Endothelial cell of umbilical vein (primary cell): ENCODE measurements at regions not wholly inside any gene's neighbourhood (a gene's known extent, or its start where the extent isn't known, plus 50 kb on each side); places are given as distances from the start of the nearest gene placed in this dataset.

Experiments used
- BruUV-seq: library from RNA; stranded (reverse); fragments of 400-500 nt; replicated peaks from 2 replicates; lab custom pipeline; 2021; lab: Mats Ljungman, UMichigan
- CTCF ChIA-PET: fragments of 300-600, 350-600 bp; sonication (Branson Sonifier 250); formaldehyde crosslinking; loops from one replicate; lab custom pipeline; 2021; ENCODE audit warnings: antibody characterized with exemption, inconsistent platforms; lab: Charles Lee
- POLR2A ChIA-PET: fragments of 300-600, 350-600 bp; sonication (Branson Sonifier 250); formaldehyde crosslinking; loops from one replicate; lab custom pipeline; 2021; ENCODE audit warnings: antibody characterized with exemption, inconsistent platforms; lab: Charles Lee
- DNase-seq: peaks from one replicate; pipeline ENCODE4 v3.0.0-alpha.2; 2011; ENCODE audit warnings: low read depth, low spot score
- FAIRE-seq: peaks from 2 replicates; lab custom pipeline; 2011; peaks lifted over from hg19 to GRCh38; lab: Jason Lieb, UNC
- H2AFZ ChIP-seq: 2 replicates; pipeline ENCODE4 v1.6.0; 2012; ENCODE audit warnings: low read depth, low read length, control low read depth, inconsistent platforms
- H3K27ac ChIP-seq: 2 replicates; pipeline ENCODE4 v1.5.1; 2011; ENCODE audit warnings: low read depth, mild to moderate bottlenecking, control low read depth, low read length, moderate library complexity; ENCODE audit not compliant: insufficient read depth
- H3K27me3 ChIP-seq, 2 experiments: 2 replicates each; pipeline versions ENCODE4 v1.6.0 to v1.6.1; 2011; ENCODE audit warnings: low read length in 2 of 2, mixed read lengths in 1 of 2; ENCODE audit not compliant: control insufficient read depth in 2 of 2, insufficient read depth in 2 of 2
- H3K36me3 ChIP-seq, 2 experiments: 2 replicates in 1 of 2; 3 replicates in 1 of 2; pipeline ENCODE4 v1.5.1; 2011; ENCODE audit warnings: low read length in 2 of 2, mild to moderate bottlenecking in 1 of 2, moderate library complexity in 1 of 2; ENCODE audit not compliant: control insufficient read depth in 2 of 2, insufficient read depth in 2 of 2; ENCODE audit errors: extremely low read depth in 1 of 2
- H3K4me1 ChIP-seq: 3 replicates; pipeline ENCODE4 v1.5.1; 2011; ENCODE audit warnings: mild to moderate bottlenecking, low read length; ENCODE audit not compliant: control insufficient read depth, insufficient read depth; ENCODE audit errors: extremely low read depth
- H3K4me2 ChIP-seq: 2 replicates; pipeline ENCODE4 v1.6.1; 2011; ENCODE audit warnings: low read length, control low read depth, mixed read lengths; ENCODE audit not compliant: insufficient read depth
- H3K4me3 ChIP-seq, 3 experiments: fragments of 200-600 bp in 1 of 3; sonication (generic), shearing (Covaris generic) in 1 of 3; replicated peaks in 1 of 3; 2 replicates each; pipeline ENCODE4 v1.5.1; 2011 to 2016; ENCODE audit warnings: control low read depth in 3 of 3, low read length in 3 of 3, mild to moderate bottlenecking in 2 of 3, inconsistent platforms in 1 of 3, low read depth in 1 of 3, moderate library complexity in 1 of 3; ENCODE audit not compliant: insufficient read depth in 1 of 3
- H3K79me2 ChIP-seq: 2 replicates; pipeline ENCODE4 v1.6.0; 2012; ENCODE audit warnings: low read length, inconsistent platforms; ENCODE audit not compliant: control insufficient read depth, insufficient read depth
- H3K9ac ChIP-seq: replicated peaks from 2 replicates; pipeline ENCODE3; 2011; ENCODE audit warnings: low read length, control low read depth; ENCODE audit not compliant: insufficient read depth; ENCODE audit errors: extremely low read depth
- H3K9me1 ChIP-seq: replicated peaks from 3 replicates; pipeline ENCODE4 v1.6.0; 2011; ENCODE audit warnings: mild to moderate bottlenecking, low read length; ENCODE audit not compliant: control insufficient read depth, insufficient read depth; ENCODE audit errors: extremely low read depth
- H3K9me3 ChIP-seq: replicated peaks from 2 replicates; pipeline ENCODE4 v1.5.1; 2012; ENCODE audit warnings: low read length, inconsistent platforms; ENCODE audit not compliant: control insufficient read depth, insufficient read depth
- H4K20me1 ChIP-seq: replicated peaks from 2 replicates; pipeline ENCODE3; 2011; ENCODE audit warnings: mild to moderate bottlenecking, low read length; ENCODE audit not compliant: control insufficient read depth, insufficient read depth; ENCODE audit errors: extremely low read depth
- CTCF ChIP-seq, 2 donors: IDR thresholded peaks; 1 replicate in 1 of 2; 2 replicates in 1 of 2; pipeline ENCODE4 v1.5.1; 2011; ENCODE audit warnings: low read length in 2 of 2, mild to moderate bottlenecking in 2 of 2, moderate library complexity in 2 of 2, control low read depth in 1 of 2, inconsistent platforms in 1 of 2, low read depth in 1 of 2; ENCODE audit not compliant: insufficient read depth in 1 of 2; ENCODE audit errors: extremely low read depth in 1 of 2
- EZH2 ChIP-seq: IDR thresholded peaks from 2 replicates; pipeline ENCODE4 v1.6.1; 2012; ENCODE audit warnings: borderline replicate concordance, low read depth, mild to moderate bottlenecking, moderate library complexity, low read length, inconsistent platforms; ENCODE audit not compliant: severe bottlenecking
- FOS ChIP-seq: IDR thresholded peaks from 2 replicates; pipeline ENCODE4 v1.6.1; 2011; ENCODE audit warnings: mild to moderate bottlenecking, low read length, moderate library complexity, borderline replicate concordance; ENCODE audit not compliant: insufficient read depth
- GATA2 ChIP-seq: IDR thresholded peaks from 2 replicates; pipeline ENCODE4 v1.7.0; 2011; ENCODE audit warnings: low read depth, mild to moderate bottlenecking, moderate library complexity, mixed read lengths, low read length; ENCODE audit not compliant: insufficient read length, insufficient read depth
- JUN ChIP-seq: IDR thresholded peaks from 2 replicates; pipeline ENCODE4 v1.6.1; 2011; ENCODE audit warnings: borderline replicate concordance, low read depth; ENCODE audit not compliant: insufficient read length, insufficient read depth
- MAX ChIP-seq: IDR thresholded peaks from 2 replicates; pipeline ENCODE4 v1.6.1; 2011; ENCODE audit not compliant: insufficient read depth, insufficient read length
- MYC ChIP-seq: IDR thresholded peaks from one replicate; pipeline ENCODE4 v1.6.1; 2011; ENCODE audit warnings: mild to moderate bottlenecking, low read depth, low read length
- POLR2A ChIP-seq: IDR thresholded peaks from 2 replicates; pipeline ENCODE4 v1.6.1; 2012; ENCODE audit warnings: low read depth, mild to moderate bottlenecking, control low read depth, low read length
- POLR2AphosphoS5 ChIP-seq: IDR thresholded peaks from 2 replicates; pipeline ENCODE4 v1.6.1; 2012; ENCODE audit warnings: low read depth, mild to moderate bottlenecking, control low read depth, low read length, moderate library complexity; ENCODE audit not compliant: insufficient read depth
- dilution Hi-C: fragments of 300-500 bp; cut with MboI; formaldehyde crosslinking; loops from one replicate; pipeline ENCODE4 v1.15.0; 2019; ENCODE audit warnings: low sequenced_read_pairs; ENCODE audit not compliant: extremely low pct_ligation_motif_present
- intact Hi-C: fragments of 100-400 bp; cut with micrococcal nuclease; formaldehyde crosslinking; loops from one replicate; pipeline ENCODE4 v1.10.0; 2022

GRCh38 chr6:14235653-14236356 is 118.2 kb downstream of the CD83 start:
- CTCF ChIA-PET = no interaction called here

More at GRCh38 chr6:14235653-14236356, 118.2 kb downstream of the CD83 start:
- no peak for FAIRE-seq
- Histone ChIP-seq H3K36me3 (no peaks in the 10 kb centered on the region), H2AFZ (no peak overlapping the region), H3K27me3 (no peaks in the 10 kb centered on the region), H3K4me3 (no peak overlapping the region), H4K20me1 (no peaks in the 10 kb centered on the region), H3K79me2 (no peaks in the 10 kb centered on the region), H3K27ac (no peak overlapping the region), H3K9ac (no peak overlapping the region), H3K4me1 (no peaks in the 10 kb centered on the region), H3K4me2 (no peak overlapping the region), H3K9me3 (no peaks in the 10 kb centered on the region), H3K9me1 (no peaks in the 10 kb centered on the region)
- dilution Hi-C loops (no loop called here), intact Hi-C loops (no loop called here)
- no peak for TF ChIP-seq GATA2
- no peak for TF ChIP-seq EZH2
- no peak for TF ChIP-seq FOS
- TF ChIP-seq CTCF (IDR thresholded peaks at IDR 0.05; ENCODE audit: extremely low read depth in 1 of 2, insufficient read depth in 1 of 2, low read depth in 1 of 2, low read length in 2 of 2) = no peak
- no peak for TF ChIP-seq JUN
- TF ChIP-seq POLR2AphosphoS5 = no peak
- no peak for TF ChIP-seq MYC
- no peak for TF ChIP-seq MAX
- TF ChIP-seq POLR2A = no peak
- BruUV-seq = no TSS peak
- POLR2A ChIA-PET = no interaction called here
- DNase-seq = no peak
